DND-41 (cell line): ENCODE measurements at regions not wholly inside any gene's neighbourhood (a gene's known extent, or its start where the extent isn't known, plus 50 kb on each side); places are given as distances from the start of the nearest gene placed in this dataset.

Experiments
- EZH2 ChIP-seq: IDR thresholded peaks from 3 replicates; pipeline ENCODE4 v1.6.1; 2012; ENCODE audit warnings: borderline replicate concordance, low read depth, mild to moderate bottlenecking, moderate library complexity, low read length, inconsistent platforms; ENCODE audit not compliant: severe bottlenecking
- TF ChIP-seq, protein P1 (sequence below): IDR thresholded peaks from 2 replicates; pipeline ENCODE4 v1.5.1; 2012; ENCODE audit warnings: borderline replicate concordance, low read length, moderate library complexity, mild to moderate bottlenecking; ENCODE audit not compliant: poor library complexity, severe bottlenecking; ENCODE audit errors: extremely low read depth

DNA sequence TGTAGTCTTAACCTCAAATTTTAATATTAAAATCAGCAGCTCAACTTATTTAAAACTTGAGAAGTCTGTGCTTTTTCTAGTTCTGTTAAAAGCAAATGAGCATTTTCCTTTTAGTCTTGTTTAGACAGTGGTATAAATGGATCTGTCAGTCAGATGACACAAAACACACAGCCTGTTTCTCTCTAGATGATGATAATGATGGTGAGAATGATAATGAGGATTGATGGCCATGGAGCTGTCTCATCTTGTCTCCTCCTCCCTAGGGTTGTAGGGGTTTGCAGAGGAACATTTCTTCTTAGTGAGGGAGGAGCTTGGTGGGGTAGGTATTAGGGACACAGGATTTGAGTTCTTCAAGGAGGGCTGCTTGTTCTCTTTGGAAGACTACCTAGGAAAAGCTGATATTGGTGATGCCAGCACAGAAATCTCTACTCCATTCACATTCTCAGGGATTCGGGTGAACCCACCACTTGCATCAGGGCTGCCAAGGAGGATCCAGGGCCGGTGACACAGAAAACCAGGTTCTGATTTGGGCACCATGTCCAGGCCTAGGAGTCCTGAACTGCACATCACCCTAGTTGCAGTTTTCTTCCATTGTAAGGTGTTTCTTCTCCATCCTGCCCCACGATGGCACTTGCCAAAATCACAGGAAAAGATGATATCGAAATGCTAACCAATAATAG, 147.6 kb downstream of the RHOU start:
- TF ChIP-seq, protein P1, sequence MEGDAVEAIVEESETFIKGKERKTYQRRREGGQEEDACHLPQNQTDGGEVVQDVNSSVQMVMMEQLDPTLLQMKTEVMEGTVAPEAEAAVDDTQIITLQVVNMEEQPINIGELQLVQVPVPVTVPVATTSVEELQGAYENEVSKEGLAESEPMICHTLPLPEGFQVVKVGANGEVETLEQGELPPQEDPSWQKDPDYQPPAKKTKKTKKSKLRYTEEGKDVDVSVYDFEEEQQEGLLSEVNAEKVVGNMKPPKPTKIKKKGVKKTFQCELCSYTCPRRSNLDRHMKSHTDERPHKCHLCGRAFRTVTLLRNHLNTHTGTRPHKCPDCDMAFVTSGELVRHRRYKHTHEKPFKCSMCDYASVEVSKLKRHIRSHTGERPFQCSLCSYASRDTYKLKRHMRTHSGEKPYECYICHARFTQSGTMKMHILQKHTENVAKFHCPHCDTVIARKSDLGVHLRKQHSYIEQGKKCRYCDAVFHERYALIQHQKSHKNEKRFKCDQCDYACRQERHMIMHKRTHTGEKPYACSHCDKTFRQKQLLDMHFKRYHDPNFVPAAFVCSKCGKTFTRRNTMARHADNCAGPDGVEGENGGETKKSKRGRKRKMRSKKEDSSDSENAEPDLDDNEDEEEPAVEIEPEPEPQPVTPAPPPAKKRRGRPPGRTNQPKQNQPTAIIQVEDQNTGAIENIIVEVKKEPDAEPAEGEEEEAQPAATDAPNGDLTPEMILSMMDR = no peak
- TF ChIP-seq EZH2 = no peak
